ACC112 (cell line): ENCODE measurements at regions not wholly inside any gene's neighbourhood (a gene's known extent, or its start where the extent isn't known, plus 50 kb on each side); places are given as distances from the start of the nearest gene placed in this dataset.

Source experiments
- H2AFZ ChIP-seq: fragments of 200-600 bp; sonication (generic); one replicate; pipeline ENCODE4 v1.6.0; 2017; ENCODE audit warnings: antibody characterized with exemption, low read length; ENCODE audit not compliant: unreplicated experiment
- H3K27ac ChIP-seq: fragments of 200-600 bp; sonication (generic); 2 replicates; pipeline ENCODE4 v1.5.1; 2014; ENCODE audit warnings: low read depth, mild to moderate bottlenecking, antibody characterized with exemption, low read length, moderate library complexity
- H3K27me3 ChIP-seq: fragments of 200-600 bp; sonication (generic); 2 replicates; pipeline ENCODE4 v1.6.1; 2014; ENCODE audit warnings: mild to moderate bottlenecking, antibody characterized with exemption, low read length, moderate library complexity, mixed read lengths; ENCODE audit not compliant: insufficient read depth
- H3K36me3 ChIP-seq: fragments of 200-600 bp; sonication (generic); 2 replicates; pipeline ENCODE4 v1.6.1; 2016; ENCODE audit warnings: mild to moderate bottlenecking, antibody characterized with exemption, low read length, moderate library complexity, mixed read lengths; ENCODE audit not compliant: insufficient read depth
- H3K4me1 ChIP-seq: fragments of 200-600 bp; sonication (generic); one replicate; pipeline ENCODE4 v1.6.1; 2016; ENCODE audit warnings: low read length, mixed read lengths; ENCODE audit not compliant: insufficient read depth, unreplicated experiment, control insufficient read depth
- H3K4me3 ChIP-seq: fragments of 200-600 bp; sonication (generic); 2 replicates; pipeline ENCODE4 v1.5.1; 2014; ENCODE audit warnings: mild to moderate bottlenecking, low read depth, low read length
- H3K79me2 ChIP-seq: fragments of 200-600 bp; sonication (generic); one replicate; pipeline ENCODE4 v1.6.0; 2016; ENCODE audit warnings: low read length; ENCODE audit not compliant: control insufficient read depth, unreplicated experiment, insufficient read depth

DNA sequence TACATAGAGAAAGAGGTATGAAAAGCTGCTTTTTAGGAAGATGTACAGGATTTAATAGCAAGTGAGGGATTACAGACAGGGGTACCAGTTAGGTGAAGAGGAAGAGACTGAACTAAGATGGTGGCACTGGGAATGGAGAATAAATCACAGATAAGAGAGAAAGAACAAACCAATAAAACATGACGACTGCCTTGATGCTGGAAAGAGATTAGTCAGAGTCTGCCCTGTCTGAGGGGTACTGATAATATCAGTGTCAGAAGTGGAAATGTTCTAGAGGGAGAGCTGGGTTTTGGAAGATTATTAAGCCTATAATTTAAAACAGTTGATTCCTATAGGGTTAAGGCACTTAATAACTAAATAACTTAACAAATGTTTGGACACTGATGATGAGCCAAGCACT is 77.7 kb downstream of the NR2F1 start:
- H3K27ac ChIP-seq, result no peak overlapping the region
- peaks cover 10% of the 10 kb centered on the region for H3K4me1 ChIP-seq
- no peak overlapping the region for H3K4me3 ChIP-seq
- no peaks in the 10 kb centered on the region for H3K36me3 ChIP-seq
- no peaks in the 10 kb centered on the region for H3K27me3 ChIP-seq
- H2AFZ ChIP-seq, result no peak overlapping the region
- no peaks in the 10 kb centered on the region for H3K79me2 ChIP-seq

DNA sequence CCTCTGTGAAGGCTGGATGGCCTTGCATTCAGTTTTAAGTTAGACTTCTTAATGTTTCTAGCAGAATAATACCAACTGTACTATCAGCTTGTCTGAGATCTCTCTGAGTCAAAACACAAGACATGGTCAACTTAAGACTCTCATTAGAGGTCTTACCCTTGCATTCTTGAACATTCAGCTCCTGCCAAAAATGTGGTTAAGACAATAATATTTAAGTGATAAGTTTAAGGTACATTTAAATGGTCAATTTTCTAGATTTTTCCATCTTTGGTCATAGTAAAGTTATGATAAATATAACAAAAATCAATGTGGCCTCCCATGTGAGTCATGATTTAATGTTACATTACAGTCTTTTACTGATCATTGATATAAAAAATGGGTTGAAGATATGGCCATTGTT is 75.0 kb downstream of the NR2F1 start:
- peaks cover 10% of the 10 kb centered on the region for H3K4me1 ChIP-seq
- H3K27ac ChIP-seq, result peak overlapping the region; percentile 38; the same call in 1 of the 2 replicates
- no peaks in the 10 kb centered on the region for H3K27me3 ChIP-seq
- H3K79me2 ChIP-seq, result no peaks in the 10 kb centered on the region
- H2AFZ ChIP-seq, result no peak overlapping the region
- H3K4me3 ChIP-seq, result no peak overlapping the region
- H3K36me3 ChIP-seq, result no peaks in the 10 kb centered on the region

DNA sequence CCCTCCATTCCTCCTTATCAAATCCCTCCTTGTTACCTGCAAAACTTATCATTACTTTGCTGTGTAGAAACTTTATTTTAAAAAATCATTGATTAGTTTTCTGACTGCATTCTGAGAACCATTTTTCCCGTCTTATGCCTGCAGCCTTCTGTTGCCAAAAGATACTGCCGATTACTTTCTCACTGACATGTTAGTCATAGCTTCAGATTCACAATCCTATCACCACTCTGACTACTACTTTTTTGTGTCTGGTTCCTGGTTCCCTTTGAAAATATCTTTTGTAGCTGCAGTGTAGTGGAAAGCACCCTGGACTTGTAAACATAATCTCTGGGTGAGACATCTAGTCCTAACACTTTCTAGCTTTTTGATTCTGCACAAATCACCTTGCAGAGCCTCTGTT is 71.7 kb downstream of the NR2F1 start:
- H3K36me3 ChIP-seq, result no peaks in the 10 kb centered on the region
- H3K79me2 ChIP-seq, result no peaks in the 10 kb centered on the region
- no peak overlapping the region for H3K27ac ChIP-seq
- peaks cover 10% of the 10 kb centered on the region for H3K4me1 ChIP-seq
- no peak overlapping the region for H3K4me3 ChIP-seq
- H2AFZ ChIP-seq, result no peak overlapping the region
- no peaks in the 10 kb centered on the region for H3K27me3 ChIP-seq

DNA sequence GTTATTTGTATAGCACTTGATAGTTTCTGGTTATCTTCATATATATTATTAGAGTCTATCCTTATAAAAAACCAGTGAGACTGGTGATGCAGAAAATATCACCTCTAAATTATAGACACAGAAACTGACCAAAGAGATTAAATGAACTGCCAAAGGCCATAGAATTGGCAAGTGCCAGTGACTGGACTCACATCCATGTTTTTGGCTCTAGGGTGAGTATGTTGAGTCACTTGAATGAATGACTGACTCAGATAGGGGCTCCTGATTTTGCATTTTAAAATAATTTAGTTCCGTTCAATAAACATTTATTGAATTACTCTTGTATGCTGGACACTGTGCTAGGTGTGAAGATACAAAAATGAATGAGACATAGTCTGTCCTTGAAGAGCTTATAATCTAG is 70.7 kb downstream of the NR2F1 start:
- no peaks in the 10 kb centered on the region for H3K79me2 ChIP-seq
- H3K4me1 ChIP-seq, result peaks cover 10% of the 10 kb centered on the region
- no peaks in the 10 kb centered on the region for H3K27me3 ChIP-seq
- H3K36me3 ChIP-seq, result no peaks in the 10 kb centered on the region
- no peak overlapping the region for H2AFZ ChIP-seq
- no peak overlapping the region for H3K27ac ChIP-seq
- no peak overlapping the region for H3K4me3 ChIP-seq

DNA sequence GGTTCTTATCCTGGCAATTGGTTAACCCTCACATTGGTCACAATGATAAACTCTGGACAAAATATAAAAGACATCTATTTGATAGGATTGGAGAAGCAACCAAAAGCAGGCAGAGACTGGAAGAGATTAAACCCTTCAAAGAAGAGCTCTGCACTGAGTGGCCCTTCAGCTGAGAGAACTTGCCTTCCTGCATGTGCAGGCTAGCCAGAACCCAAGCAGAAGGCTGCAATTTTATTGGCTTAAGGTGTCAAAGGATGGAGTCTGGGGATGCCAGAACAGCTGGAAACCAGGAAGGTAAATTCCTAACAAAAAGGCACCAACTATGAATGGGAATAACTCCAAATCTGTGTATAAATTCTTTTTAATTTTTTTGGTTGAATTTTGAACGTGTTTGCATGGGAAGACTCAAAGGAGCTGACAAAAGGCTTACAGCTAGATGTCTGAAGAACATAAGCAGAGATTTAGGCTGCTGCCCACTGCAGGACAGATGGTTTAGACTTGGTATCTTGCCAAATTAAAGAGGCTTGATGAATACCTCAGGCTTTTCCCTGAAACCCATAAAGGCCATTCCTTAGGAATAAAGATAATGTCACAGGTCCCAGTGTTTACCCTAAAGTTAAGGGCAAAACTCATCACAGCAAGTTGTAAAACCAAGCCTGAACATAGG is 66.3 kb downstream of the NR2F1 start:
- H3K27ac ChIP-seq, result no peak overlapping the region
- H3K4me3 ChIP-seq, result no peak overlapping the region
- no peaks in the 10 kb centered on the region for H3K79me2 ChIP-seq
- no peaks in the 10 kb centered on the region for H3K4me1 ChIP-seq
- no peaks in the 10 kb centered on the region for H3K27me3 ChIP-seq
- no peaks in the 10 kb centered on the region for H3K36me3 ChIP-seq
- H2AFZ ChIP-seq, result no peak overlapping the region

DNA sequence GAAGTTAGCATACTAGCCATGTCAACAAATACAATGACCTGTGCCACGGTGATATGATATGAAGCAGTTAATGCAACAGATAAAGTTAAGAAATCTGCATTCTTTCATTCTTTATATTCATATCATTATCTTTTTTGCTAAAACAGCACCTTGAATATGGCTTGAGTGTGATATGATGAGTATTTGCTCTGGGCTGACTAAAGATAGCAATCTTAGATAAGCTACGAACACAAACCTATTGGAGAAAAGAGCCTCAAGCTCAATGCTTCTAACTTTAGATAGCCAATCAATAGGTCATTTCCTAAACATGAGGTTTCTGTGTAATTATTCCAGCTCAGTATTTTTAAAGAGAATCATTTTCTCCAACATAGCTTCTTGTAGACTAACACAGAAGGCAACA is 61.7 kb downstream of the NR2F1 start:
- H3K4me3 ChIP-seq, result no peak overlapping the region
- H3K79me2 ChIP-seq, result no peaks in the 10 kb centered on the region
- no peaks in the 10 kb centered on the region for H3K4me1 ChIP-seq
- H3K27ac ChIP-seq, result no peak overlapping the region
- no peak overlapping the region for H2AFZ ChIP-seq
- H3K27me3 ChIP-seq, result no peaks in the 10 kb centered on the region
- no peaks in the 10 kb centered on the region for H3K36me3 ChIP-seq
